ELR (cell line): ENCODE measurements at regions not wholly inside any gene's neighbourhood (a gene's known extent, or its start where the extent isn't known, plus 50 kb on each side); places are given as distances from the start of the nearest gene placed in this dataset.

Experiments used
- DNase-seq: peaks from one replicate; pipeline ENCODE4 v3.0.0-alpha.2; 2015; ENCODE audit warnings: low read depth

GRCh38 chr7:31284106-31284505, 56.4 kb downstream of the NEUROD6 start:
- no peak for DNase-seq

GRCh38 chr7:31271641-31272405, 68.7 kb downstream of the NEUROD6 start:
- no peak for DNase-seq

DNA sequence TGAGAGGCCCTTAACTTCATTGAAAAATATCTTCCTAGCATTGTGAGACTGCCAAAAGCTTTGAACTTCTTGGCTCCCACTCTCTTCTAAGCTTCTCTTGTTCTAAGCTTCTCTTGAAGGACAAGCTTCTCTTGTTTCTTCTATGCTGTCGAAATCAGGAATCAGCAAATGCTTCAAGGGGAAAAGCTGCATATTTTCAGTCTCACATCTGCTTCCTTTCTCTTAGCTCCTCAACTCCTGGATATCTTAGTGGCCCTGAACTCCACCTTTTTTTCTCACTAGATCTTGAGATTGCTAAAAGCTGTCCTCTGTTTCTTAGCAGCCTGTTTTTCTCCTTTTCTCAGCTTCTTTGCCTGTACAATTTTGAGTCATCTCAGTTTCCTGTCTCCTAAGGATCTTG, 73.0 kb downstream of the NEUROD6 start:
- DNase-seq, result no peak

DNA sequence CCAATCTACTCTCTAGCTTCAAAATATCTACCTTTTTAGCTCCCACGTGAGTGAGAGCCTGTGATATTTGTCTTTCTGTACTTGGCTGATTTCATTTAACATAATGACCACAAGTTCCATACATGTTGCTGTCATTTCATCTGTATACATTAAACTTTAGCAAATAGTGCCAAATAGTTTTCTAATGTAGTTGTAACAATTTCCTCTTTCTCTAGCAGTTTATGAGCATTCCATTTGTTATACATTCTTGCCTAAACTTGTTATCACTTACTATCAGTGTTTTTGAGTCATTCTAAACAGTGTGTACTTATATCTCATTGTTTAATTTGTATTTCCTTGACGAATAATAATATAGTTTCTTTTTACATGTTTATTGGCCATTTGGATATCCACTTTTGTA, 77.2 kb downstream of the NEUROD6 start:
- DNase-seq, result no peak

- DNase-seq, result no peak
Observed at GRCh38 chr7:31261341-31261740, 79.2 kb downstream of the NEUROD6 start.

- DNase-seq, result no peak
Observed at GRCh38 chr7:31260851-31261250, 79.7 kb downstream of the NEUROD6 start.

- DNase-seq, result no peak
Observed at GRCh38 chr7:31258391-31258790, 82.1 kb downstream of the NEUROD6 start.

GRCh38 chr7:31256506-31256905, 84.0 kb downstream of the NEUROD6 start:
- no peak for DNase-seq

- DNase-seq, result no peak
Observed at GRCh38 chr7:31254926-31255325, 85.6 kb downstream of the NEUROD6 start.

GRCh38 chr7:31253532-31253931, 87.0 kb downstream of the NEUROD6 start:
- DNase-seq, result no peak

DNA sequence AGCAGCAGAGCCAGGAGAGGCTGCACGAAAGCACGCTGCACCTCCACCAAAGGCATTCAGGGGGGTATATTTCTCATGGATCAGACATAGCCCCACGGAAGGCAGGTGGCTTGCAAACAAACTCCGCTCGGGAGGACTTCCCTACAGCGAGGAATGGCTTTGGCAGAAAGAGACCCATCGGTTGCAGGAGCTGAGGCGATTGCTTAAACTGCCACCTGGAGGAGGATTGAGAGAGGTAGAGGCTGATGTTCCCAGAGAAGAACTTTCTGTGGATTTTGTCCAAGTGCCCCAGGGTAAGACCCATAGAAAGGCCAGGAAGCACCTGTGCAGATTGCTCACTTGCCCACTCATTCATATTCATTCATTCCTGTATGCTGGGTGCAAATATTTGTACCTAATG, 89.1 kb downstream of the NEUROD6 start:
- DNase-seq, result no peak

DNA sequence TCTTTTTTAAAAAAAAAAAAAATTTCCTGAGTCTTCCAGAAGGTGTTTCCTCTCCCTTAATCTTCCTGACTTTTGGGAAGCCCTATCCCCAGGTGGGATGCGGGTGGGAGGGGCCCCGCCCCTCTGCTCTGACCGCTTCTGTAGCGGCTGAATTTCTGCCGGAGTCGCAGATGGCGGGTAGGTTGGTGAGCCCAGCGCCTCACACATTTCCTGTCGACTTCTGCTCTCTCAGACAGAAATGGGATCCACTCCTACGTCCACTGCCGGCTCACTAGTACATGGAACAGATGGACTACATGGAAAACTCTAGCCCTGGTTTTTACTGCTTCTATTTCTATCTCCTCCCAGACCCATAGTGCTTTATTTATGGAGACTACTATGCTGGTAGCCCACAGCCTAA, 90.9 kb downstream of the NEUROD6 start:
- no peak for DNase-seq

GRCh38 chr7:31236868-31237267, 103.7 kb downstream of the NEUROD6 start:
- DNase-seq, result no peak

DNA sequence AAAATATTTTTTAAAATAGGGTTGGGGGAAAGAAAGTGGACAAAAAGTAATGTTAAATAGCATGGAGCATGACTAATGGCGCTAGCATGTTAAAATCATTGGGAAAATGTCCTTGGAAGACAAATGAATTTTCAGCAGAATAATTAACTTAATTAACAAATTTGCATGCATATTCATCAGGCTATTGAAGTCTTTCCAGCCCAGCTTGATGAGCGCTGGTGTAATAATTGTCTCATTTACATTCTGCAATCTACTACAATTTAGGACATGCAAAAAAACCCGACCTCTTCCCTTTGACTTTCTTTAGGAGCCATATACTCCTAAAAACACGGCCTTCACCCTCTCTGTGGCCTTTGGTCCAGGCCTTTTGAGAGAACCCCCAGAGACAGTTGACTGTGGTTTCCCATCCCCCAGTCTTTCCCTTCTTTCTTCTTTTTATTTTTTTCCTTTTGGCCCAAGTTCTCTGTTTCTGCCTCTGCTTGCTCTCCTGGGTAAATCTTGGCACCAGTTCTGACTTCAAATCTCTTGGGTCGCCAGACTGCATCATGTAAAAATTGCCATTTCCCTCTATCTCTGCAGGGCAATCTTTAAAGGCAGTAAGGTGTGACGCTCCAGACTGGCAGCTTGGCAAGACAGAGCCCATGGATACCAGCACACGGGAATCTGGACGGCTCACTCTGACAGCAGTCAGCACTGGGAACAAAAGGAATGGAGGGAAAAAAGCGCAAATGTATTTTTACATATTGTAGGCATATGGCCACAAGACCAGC, 105.5 kb downstream of the NEUROD6 start:
- no peak for DNase-seq

DNA sequence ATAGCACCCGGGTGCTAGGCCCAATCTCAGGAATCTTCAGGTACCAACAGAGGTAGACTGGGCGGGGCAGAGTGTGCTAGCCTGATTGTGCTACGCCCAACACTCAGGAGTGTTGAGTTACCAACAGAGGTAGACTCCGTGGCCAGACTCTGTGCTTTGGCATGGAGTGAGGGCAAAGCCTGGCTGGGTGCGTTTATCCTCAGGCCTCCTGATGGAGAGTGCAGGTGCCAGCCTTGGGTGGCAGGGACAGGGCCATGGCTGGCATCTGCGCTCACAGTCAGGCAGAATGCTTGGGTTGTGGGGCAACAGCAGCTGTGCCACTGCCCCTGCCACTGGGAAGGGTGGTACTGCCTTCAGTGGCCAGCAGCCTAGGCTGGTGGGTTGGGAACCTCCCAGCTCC, 111.6 kb downstream of the NEUROD6 start:
- no peak for DNase-seq

- no peak for DNase-seq
Observed at GRCh38 chr7:31214751-31215150, 125.8 kb downstream of the NEUROD6 start.

GRCh38 chr7:31211281-31211680, 129.2 kb downstream of the NEUROD6 start:
- no peak for DNase-seq

DNA sequence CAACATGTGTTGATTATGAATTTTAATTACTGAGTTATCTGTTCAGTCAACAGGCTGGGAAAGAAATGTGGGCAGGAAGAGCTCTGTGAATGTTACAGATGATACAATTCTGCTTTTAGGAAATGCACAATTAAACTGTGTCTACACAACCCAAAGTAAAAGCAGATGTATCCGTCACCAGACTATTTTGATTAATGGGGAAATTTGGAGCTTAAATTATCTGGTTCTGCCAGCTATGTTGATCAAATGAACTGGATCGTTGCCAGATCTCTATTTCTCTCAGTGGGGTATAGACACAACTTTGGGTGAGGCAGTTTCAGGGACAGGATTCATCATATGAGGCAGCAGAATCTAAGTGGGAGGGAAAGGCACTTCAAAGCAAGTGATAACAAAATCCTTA, 136.5 kb downstream of the NEUROD6 start:
- no peak for DNase-seq

DNA sequence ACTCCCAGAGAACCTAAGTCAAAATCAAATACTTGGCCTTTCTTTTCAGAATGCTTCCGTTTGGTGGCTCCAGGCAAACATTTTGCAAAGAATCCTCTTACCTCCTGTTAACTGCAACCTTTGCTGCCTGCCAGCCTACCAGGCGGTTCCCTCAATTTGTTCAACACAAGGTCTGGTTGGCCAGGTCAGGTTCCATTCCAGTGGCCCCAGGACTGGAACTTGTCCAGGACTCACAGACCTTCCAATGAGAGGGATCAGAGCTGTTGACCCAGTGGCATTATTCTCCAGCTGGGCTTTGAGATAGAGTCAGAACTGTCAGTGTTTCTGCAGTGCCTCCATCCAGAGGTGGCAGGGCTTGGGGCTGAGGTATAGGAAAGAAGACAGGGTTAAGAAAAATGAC, 137.0 kb downstream of the NEUROD6 start:
- DNase-seq, result no peak

DNA sequence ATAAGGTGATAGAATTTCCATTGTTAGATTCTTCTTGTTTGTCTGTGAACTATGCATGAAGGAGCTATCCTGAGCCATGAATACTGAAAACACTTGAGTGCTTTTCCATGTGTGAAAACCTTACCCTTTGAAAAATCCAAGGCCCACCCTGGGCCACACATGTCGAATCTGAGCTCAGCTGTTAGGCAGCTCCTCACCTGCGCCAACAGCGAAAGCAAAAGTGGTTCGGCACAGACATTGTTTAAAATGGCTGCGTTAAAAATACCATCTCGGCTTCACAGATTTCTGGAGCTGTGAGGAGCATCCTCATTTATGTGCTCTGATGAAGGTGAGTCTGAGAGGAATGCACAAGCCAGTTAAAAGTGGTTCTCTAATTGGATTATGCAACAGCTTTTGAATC, 137.7 kb downstream of the NEUROD6 start:
- no peak for DNase-seq

DNA sequence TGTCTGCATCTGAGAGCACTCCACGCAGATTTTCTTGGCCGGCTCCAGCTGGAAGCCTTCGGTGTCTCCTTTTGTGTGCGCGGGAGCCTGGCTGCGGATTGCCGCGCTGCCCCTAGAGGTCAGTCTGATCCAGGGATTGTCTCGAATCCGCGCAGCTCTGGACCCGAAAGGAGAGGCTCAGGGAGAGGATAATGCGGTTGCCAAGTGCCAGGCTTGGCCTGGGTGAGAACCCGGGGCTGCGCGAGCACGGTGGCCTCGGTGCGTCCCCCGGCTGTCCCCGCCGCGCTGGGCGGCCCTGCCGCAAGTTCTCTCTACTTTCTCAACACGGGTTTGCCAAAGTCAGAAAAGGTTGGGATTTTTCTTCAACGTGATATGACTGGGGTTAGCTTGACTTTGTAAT, 140.9 kb downstream of the ADCYAP1R1 start:
- DNase-seq, result peak; percentile 74

DNA sequence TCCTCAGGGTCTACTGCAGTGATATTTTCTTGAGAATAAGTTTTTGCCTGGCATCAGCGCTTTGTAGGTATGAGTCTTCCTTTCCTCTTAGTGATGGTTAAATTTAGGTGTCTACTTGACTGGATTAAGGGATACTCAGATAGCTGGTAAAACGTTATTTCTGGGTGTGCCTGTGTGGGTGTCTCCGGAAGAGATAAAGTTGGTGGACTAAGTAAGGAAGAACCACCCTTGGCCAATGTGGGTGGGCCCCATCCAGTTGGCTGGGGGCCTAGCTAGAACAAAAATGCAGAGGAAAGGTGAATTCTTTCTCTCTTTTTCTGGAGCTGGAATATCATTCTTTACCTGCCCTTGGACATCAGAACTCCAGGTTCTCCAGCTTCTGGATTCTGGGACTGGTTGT, 138.8 kb downstream of the ADCYAP1R1 start:
- DNase-seq, result no peak

DNA sequence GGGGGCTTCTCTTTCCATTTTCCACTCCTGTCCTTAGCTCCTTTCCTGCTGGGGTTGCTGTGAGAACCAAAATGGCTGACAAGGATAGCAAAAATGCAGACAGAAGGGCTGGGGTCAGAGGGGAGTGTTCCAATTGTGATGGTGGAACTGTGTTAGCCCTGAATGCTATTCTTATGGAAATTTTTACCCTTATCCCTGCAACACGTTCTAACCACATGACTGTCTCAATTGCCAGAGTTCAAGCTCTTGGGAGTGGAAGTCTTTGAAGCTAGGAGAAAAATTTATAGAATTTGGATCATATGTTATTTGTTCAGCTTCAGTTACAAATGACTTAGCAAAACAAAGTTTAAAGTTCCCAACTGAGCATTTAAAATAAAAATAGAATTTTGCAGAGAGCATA, 134.1 kb downstream of the ADCYAP1R1 start:
- DNase-seq, result no peak

DNA sequence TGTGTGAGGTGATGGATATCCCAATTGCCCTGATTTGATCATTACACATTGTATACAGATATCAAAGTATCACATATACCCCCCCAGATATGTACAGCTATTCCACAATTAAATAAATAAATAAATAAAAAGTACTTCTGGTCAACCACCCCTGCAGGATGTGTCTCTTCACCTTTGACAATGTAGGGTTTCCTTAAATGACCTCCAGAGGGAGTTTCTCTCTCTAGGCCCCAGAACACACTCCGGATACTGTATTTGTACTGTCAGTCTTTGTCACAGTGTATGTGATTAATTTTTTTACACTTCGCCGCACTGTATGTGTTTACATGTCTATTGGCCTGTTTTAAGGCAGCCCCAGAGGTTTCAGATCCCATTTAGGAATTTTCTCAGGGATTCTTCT, 123.6 kb downstream of the ADCYAP1R1 start:
- peak; percentile 31 for DNase-seq
